Stimulated activated CD4-positive, alpha-beta T cell treated with anti-CD3 and anti-CD28 coated beads, Interleukin-15, amount 100 ng/mL, for 1 hour (primary cell): ENCODE measurements at regions not wholly inside any gene's neighbourhood (a gene's known extent, or its start where the extent isn't known, plus 50 kb on each side); places are given as distances from the start of the nearest gene placed in this dataset.
"Not testable (repeated sequence)": the region's sequence is repeated elsewhere in the genome, so short reads cannot be mapped to it uniquely, and the experiment has no call there.

Source experiments
- DNase-seq, 2 donors: peaks; one replicate each; pipeline ENCODE4 v3.0.0-alpha.2; 2020; ENCODE audit warnings: low read depth in 1 of 2, low spot score in 1 of 2

DNA sequence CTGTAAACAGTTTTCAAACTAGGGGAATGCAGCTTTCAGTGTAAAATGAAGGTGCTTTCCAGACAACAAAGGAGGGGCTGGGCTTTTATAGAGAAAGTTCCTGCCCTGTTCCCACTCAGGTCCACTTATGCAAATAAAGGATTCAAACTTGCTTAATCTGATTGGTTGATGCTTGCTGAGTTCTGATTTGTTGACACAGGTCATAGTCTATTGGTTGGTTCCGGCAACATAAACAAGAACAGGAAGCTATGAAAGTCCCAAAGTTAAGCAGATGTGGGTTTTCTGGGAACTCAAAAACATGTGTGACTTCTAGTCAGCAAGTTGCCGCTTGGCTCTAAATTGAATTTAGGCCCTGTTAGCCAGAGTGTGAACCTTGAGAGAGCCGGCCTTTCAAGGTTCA lies 194.2 kb upstream of the SVIL start:
- DNase-seq, result no peak

DNA sequence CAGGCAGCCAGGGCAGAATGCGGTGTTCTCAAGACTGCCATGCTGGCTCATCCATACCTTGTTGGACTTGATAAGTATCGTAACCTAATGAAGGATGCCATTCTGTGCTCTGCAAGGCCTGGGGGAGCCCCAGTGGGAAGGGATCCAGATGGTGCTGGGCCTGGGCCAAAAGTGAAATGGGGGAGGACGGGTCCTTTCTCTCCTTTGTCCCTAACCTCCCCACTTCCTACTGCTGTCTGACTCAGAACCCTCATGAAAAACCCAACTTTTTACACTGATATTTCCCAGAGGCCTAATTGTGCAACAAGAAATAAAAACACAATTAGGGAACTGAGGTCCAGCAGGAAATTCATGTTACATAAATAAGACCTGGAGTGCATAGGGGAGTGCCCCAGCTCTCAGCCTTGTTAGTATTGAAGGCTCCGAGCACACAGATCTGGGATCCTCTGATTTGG lies 193.7 kb upstream of the SVIL start:
- no peak for DNase-seq

DNA sequence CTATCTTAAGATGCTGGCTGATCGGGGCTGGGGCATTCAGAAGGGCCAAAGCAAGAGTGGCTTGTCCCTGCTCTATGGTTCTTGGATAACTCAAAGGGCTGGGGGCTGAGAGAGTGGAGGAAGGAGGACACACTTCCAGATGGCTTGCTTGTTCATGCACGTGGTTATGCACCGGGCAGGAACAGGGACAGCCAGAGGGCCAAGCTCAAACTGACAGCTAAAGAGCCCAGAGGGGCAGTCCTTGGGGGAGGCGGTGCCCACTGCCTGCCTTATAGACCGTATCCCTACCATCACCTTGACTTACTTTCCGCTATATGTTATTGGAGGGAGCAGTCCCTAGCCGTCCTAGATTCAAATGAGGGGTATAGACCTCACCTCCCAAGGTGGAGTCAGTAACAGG lies 192.7 kb upstream of the SVIL start:
- no peak for DNase-seq

DNA sequence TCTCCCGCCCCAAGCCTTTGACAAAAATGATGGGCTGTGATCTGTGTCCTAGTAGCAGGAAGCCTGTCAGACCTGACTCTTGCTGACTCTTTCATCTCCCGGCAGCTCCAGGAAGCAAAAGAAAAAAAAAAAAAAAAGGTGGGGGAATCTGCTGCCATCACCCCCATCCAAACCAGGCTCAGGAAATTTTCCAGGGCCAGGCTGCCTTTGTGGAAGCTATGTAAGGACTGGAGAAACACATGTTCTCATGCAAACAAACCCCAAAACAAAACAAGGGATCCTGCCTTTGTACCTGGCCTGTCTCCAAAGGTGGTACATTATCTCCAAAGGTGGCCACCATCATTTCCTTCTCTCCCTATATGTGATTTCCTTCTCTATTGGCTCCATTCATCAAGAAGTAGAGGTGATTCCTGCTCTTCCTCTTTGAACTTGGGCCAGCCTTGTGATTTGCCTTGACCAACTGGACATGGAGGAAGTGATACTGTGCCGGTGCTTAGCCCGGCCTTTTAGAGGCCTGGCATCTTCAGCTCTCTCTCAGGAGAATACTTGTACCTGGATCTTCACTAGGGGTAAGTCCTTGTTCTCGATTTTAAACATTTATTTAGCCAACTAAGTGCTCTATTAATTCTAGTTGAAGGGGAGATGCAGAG lies 192.2 kb upstream of the SVIL start:
- no peak for DNase-seq

DNA sequence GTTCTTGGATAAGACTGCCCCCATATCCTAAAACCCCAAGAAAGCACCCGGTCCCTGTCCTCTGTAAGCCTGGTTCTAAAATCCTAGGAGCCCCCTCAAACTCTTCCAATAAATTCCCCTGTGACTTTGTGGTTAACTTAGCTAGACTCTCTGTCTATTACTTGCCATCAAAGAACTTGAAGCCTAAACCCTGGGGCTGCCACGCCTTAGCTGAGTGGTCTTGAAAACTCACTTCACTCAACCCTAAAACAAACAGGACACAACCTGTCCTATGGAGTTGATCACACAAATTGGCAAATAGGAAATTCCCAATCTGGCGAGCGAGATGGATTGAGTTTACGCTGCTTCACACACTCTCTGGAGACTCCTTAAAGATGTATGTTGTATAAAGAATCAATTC lies 191.4 kb upstream of the SVIL start:
- no peak for DNase-seq

DNA sequence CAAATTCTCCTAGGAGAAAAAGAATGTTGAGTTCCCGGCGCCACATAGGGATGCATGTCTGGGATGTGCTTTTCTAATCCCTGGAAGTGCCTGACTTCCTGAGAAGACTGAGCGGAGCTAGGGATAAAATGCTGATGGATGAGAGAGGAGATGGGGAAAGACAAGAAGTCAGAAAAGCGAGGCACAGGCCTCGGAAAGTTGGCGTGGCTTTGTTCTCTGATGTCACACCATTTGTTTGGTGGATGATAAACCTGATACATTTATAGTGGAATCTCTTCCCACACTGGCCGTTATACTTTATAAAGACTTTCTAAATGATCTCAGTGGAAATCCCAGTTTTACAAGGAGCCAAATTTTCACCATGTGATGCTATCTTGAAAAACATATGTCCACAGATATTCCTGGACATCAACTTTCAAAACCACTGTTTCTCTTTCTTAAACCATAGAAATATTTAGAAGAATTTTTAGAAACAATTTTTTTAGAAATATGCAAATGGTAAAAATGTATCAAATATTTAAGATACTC lies 188.8 kb upstream of the SVIL start:
- DNase-seq, result no peak

DNA sequence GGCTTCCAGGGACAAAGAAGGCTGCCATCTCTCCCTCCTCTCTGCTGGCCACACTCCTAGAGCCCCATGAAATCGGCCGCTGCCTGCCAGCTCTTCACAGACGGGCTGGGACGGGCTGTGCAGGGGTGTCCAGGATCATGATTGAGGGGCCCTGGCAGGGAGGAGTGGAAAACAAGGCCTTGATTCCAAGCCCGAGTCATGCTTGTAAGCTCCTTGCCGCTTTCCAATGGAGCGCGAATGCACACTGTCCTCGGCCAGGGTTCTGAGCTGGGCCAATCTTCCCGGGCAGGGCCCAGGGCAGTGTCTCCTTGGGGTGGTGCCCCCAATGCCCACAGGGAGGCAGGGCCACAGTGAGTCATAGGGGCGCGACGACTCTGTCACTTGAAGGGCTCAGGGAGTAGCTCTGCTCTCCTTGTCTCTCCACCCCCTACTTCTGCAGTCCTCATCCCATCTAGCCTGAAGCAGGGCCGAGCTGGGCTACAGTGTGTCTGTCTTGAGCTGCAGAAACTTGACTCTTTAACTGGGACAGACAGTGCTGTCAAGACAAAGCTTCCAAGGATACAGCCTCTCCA lies 186.2 kb upstream of the SVIL start:
- DNase-seq, result no peak

DNA sequence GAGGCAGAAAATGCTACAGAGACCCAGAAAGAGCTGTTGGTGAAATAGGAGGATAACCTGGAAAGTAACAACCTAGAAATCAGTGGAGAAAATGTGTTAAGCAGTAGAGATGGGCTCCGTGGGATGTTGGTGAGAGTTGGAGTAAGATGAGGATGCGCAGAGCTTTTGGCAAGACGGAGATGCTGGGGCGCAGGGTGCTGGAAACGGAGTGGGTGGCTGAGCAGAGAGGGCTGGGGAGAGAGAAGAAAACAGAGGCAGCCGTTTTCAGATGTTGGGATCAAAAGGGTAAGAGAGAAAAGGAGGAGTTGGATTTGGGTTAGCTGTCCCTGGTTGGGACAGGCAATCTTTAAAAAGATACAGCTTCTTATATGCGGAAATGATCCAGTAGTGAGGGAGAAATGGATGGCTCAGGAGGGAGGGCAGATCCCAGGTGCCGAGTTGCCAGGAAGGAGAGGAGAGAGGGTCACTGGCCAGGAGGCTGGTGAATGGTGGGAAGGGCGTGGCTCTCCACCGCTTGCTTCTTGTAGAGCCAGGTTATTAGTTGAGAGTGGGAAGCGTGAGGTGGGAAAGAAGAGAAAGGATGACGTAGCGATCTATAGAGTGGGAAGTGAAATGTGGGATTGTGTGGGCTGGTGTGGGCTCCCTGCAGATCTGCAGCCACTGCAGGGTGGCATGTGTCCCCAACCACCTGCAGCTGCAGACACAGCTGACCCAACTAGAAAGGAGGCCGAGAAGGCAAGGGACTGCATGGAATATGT lies 182.2 kb upstream of the SVIL start:
- DNase-seq, result no peak

DNA sequence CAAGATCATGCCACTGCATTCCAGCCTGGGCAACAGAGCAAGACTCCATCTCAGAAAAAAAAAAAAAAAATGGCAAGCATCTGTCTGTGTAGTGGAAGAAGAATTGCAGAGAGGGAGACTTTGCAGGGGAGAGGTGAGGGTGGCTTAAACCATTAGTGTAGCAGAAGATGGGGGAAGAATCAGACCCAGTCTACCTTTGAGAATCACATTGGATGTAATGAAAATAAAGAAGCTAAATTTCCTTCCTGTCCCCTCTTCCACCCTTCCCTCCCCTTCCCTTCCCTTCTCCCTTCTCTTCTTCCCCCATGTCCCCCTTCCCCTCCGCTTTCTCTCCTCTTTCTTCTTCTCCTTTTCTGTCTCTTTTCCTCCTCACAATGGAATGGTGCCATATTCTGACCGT lies 180.8 kb upstream of the SVIL start:
- DNase-seq, result no peak

DNA sequence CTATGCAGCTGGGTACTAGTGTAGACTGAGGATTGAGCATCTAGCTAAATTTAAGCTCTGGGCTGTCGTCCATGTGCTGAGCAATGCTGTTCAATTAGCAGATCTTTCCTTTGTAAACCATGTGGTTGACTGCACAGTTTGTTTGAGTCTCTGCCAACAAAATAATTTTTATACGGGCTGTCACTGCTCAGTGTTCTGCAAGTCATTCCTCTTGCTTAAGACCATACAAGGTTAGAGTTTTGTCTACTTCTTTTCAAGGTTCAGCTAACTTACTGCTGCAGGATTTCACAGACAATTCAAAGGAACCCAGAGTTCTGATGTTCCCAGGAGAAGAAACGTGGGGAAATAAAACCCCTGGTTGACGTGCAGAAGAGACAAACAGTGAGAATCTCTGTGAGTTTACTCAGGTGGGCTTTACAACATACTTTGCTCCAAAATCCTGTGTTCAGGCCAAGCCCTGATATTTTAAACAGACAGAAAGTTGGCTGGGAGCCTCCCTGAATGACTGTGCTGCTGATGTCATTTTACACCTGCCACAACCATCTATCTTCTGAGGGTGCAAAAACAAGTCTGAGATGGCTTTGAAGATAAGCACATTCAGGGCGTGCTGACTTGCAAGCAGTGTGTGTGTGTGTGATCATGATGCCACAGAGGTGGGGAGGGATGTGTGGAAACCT lies 177.1 kb upstream of the SVIL start:
- no peak for DNase-seq

DNA sequence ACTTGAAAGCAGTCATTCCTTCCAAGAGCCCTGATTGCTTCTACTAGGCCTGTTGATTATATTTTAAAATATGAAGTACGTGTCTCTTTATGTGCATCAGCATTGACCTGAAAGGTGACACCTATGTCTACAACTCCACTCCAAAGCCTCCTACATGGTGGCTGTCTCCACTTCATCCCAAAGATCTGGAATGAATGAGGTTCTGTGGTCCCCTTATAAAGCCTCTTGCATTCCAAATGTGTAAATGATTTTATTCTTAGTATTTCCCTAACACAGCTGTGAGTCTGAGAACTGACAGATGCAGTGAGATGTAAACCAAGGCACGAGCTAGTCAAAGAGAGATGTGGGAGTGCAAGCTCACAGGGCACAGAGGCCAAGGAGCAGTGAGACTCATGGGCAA lies 176.0 kb upstream of the SVIL start:
- no peak for DNase-seq

DNA sequence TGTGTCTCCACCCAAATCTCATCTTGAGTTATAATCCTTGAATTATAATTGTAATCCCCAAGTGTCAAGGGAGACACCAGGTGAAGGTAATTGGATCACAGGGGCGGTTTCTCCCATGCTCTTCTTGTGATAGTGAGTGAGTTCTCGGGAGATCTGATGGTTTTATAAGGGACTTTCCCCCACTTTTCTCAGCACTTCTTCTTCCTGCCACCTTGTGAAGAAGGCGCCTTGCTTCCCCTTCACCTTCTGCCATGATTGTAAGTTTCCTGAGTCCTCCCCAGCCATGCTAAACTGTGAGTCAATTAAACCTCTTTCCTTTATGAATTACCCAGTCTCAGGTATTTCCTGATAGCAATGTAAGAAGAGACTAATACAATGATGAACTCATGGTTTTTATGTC lies 175.5 kb upstream of the SVIL start:
- DNase-seq, result not testable (repeated sequence)

DNA sequence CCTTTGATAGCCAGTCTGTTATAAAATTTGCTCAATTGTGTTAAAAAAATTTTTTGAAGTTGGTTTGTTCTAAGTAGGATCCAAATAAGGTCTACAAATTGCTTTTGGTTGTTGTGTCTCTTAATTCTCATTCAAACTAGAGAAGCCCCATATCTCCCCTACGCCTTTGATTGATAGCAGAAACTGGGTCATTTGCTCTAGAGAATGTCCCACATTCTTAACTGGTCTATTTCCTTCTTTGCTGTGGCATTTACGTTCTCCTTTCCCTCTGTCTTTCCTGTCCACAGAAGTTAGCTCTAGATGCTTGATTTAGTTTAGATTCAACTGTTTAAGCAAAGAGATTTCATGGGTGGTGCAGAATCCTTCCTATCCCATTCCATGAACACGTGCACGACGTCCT lies 174.6 kb upstream of the SVIL start:
- DNase-seq, result no peak

DNA sequence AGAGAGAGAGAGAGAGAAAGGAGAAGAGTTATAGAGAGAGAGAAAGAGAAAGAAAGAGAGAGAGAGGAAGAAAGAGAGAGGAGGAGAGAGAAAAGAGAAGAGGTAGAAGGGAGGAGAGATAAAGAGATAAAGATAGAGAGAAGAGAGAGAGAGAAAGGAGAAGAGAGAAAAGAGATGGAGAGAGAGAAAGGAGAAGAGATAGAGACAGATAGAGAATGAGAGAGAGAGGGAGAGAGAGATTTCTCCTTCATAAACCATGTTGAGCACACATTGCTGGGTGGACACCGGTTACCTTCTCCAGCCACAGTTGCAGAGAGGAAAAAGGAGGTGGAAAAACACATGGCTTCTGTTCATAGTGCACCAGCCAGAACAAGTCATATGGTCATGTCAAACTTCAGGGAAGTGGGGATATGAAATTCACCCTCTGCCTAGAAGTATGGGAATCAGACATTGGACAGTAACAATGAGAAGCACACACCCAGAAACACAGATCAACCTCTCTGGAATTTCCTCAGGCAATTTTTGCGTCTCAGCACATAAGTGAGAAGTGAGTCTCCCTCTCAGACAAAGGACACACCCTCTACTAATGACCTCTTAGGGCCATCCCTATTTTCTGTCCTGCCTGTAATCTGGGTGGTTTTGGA lies 172.5 kb upstream of the SVIL start:
- no peak for DNase-seq

DNA sequence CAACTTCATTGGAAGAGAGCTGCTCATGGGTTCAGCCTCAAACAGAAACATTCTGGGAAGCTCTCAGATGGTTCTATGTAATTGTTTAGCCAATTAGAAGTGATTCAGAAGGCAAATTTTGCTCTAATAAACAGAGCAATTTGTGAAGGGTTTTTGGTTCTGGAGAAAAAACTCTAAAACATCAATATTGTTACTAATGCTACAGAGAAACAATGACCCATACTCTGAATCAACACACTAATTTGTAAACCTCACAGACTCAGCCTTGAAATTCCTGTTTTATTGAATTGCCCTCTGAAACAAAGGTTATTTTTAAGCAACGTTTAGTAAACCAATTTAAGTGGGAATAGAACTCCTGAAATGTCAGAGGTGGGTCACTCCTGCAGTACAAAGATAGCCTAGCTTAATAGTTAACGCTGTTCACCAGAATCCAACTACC lies 171.6 kb upstream of the SVIL start:
- no peak for DNase-seq

DNA sequence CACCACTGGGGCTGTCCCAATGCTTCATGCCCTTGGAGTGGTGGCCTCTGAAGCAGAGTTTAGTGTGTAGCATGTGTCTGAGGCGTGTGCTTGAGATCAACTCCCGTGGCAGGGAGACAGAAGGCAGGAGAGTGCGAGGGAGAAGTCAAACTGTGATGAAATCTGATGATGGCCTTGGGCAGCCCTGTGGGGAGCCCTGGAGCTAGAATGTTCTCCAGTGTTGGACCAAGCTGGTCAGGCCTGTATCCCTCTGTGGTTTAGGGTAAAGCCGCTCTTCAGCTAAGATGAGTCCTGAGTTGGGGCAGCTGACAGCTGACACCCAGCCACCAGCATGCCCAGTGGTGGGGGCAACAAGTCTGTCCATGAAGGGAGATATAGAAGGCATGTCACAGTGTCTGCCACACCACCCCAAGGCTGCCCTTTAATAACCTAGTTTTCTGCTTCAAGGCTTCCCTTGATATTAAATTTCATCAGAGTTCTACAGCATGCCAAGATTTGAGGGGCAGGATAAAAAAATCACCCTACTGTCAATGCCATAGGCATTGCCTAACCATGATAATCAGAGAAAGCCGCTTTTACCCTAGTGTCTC lies 170.5 kb upstream of the SVIL start:
- no peak for DNase-seq

DNA sequence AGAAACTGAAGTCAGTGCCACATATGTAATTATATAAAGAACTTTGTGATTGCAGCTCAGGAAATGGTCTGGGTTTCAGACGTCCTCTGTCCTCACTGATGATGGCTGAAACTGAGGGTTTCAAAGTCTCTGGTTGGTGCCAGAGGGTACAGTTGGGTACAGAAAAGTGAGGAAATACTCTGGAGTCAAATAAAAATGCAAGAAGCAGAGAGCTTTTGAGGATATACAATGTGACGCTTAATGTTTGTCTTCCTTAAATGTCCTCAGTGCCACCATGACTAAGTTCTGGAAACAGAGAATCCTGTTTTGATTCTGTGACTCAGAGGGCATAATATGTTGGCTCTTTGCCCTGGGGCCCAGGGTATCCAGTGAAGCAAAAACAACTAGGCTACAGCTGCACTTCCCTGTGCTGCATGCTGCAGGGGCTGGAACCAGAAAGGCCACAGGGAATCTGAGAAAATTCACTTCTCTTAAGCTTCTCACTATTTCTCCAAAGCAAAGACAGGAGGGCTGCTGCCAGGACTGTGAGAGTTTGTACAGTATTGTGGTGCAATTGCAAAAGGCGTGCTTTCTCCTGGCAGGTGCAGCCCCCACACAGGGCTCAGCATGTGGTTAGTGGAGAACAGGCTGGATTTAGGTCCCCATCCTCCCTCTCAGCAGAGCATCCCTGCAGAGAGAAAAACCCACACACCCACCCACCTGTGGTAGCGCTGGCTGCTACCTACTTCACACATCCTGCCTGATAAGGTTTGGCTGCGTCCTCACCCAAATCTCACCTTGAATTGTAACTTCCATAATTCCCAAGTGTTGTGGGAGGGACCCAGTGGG lies 169.5 kb upstream of the SVIL start:
- no peak for DNase-seq

DNA sequence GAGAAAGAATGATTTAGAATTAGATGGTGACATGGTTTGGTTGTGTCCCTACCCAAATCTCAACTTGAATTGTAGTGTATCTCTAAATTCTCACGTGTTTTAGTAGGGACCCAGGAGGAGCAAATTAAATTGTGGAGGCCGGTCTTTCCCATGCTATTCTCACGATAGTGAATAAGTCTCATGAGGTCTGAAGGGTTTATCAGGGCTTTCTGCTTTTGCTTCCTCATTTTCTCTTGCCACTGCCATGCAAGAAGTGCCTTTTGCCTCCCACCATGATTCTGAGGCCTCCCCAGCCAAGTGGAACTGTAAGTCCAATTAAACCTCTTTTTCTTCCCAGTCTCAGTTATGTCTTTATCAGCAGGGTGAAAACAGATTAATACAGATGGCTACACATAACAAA lies 167.4 kb upstream of the SVIL start:
- DNase-seq, result no peak

DNA sequence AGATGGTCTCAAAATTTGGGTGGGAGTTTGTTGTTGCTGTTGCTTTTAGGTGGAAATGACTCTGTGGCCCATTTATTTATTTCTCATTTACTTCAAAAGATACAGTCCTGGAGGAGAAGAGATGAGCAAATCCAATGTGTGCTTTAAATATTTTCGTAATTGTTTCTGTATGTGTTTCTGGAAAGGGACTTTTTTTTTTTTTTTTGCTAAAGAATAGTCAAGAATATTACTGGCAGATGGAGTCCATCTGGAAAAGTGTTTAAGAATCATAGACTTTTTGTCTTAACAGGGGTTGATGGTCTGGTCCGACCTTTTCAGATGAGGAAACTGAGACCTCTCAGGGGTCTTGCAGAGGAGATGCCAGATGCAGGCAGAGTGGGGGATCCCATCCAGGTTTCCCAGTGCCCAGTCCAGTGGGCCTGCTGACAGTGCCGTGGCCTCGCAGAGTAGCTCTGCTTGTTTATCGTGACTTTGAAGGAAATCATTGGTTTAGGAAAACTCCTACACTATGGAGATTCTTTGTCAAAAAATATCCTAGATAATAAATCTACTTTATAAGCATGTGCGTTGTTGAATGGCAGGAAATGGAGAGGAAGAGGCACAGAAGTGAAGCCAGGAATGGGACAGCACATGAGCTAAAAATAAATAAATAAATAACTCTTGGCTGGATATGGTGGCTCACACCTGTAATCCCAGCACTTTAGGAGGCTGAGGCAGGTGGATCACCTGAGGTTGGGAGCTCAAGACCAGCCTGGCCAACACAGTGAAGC lies 164.3 kb upstream of the SVIL start:
- DNase-seq, result no peak
